ENCODE measurements at regions not wholly inside any gene's neighbourhood (a gene's known extent, or its start where the extent isn't known, plus 50 kb on each side); places are given as distances from the start of the nearest gene placed in this dataset.

DNA sequence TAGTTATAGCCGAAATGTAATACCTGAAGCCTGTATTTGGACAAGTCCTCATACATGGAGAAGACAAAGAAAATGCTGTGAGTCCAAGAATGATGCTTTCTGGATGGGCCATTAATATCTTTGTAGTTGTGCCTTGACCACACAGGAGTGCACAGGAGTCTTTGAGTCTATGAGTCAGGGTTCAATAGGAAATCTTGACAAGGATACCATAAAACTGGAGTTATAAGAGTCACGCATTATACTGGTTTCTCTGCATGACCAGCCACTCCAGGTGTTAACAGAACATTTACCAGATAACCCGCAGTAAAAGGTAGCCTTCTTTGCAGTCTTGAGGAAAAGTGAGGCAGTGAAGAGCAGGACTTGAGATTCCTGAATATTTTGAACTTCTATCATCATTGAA, 464.6 kb upstream of the PKN2 start:
- Histone ChIP-seq H3K4me1 (ENCODE audit: control insufficient read depth, insufficient read depth, low read depth, low read length) (no peaks in the 10 kb centered on the region), H3K36me3 (ENCODE audit: control insufficient read depth in 1 of 2, insufficient read depth in 2 of 2, low read depth in 1 of 2, low read length in 2 of 2) (no peaks in the 10 kb centered on the region)
- WGBS: 67% methylated on average over 2 of the region's 3 CpGs

DNA sequence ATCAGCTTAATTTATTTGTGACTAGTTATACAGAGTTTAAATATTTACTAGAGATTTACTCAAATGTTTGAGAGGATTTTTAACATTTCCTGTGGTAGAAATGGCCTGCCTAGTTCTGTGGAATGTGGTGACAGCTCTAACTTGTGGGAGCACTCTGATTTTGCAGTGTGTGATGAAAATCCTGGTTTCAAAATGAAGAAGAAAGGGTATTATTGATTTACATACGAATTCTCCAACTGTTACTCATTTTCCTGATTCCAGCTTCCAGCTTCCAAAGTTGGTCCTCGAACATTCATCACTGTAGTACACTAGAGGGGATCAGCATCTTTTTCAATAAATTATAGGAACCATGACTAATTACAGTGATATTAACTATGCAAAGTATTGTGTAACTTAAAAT, 462.7 kb upstream of the PKN2 start:
- Histone ChIP-seq H3K4me2 (ENCODE audit: low read length, poor library complexity, severe bottlenecking) (no peak overlapping the region), H3K4me1 (ENCODE audit: control insufficient read depth, insufficient read depth, low read depth, low read length) (no peaks in the 10 kb centered on the region), H3K14ac (ENCODE audit: low read length in 2 of 2) (no peak overlapping the region), H4K8ac (ENCODE audit: low read length) (no peak overlapping the region), H2AFZ (ENCODE audit: low read depth, low read length) (no peak overlapping the region), H2BK12ac (ENCODE audit: low read length in 2 of 2) (no peak overlapping the region), H2BK15ac (ENCODE audit: low read depth, poor library complexity, severe bottlenecking) (no peak overlapping the region), H3K27ac (ENCODE audit: low read length, poor library complexity, severe bottlenecking) (no peak overlapping the region), H3K9me3 (ENCODE audit: control insufficient read depth, low read length) (no peaks in the 10 kb centered on the region), H3K27me3 (ENCODE audit: control insufficient read depth in 1 of 2, insufficient read depth in 1 of 2, low read length in 2 of 2) (no peaks in the 10 kb centered on the region), H3K18ac (ENCODE audit: low read depth in 1 of 2, low read length in 2 of 2) (no peak overlapping the region), H2AK5ac (ENCODE audit: low read length, severe bottlenecking) (no peak overlapping the region), H3K79me1 (replicated peaks; ENCODE audit: low read length, poor library complexity, severe bottlenecking) (no peaks in the 10 kb centered on the region), H3K23ac (ENCODE audit: low read length in 2 of 2) (no peak overlapping the region), H2BK120ac (ENCODE audit: low read depth, low read length) (no peak overlapping the region), H2BK5ac (ENCODE audit: low read depth, low read length, poor library complexity, severe bottlenecking) (no peak overlapping the region), H4K91ac (ENCODE audit: low read length) (no peak overlapping the region), H3K9ac (ENCODE audit: low read length) (no peak overlapping the region), H3K36me3 (ENCODE audit: control insufficient read depth in 1 of 2, insufficient read depth in 2 of 2, low read depth in 1 of 2, low read length in 2 of 2) (no peaks in the 10 kb centered on the region), H3K4ac (ENCODE audit: low read depth in 1 of 2, low read length in 2 of 2) (no peak overlapping the region), H3K4me3 (ENCODE audit: insufficient read depth in 1 of 2, low read depth in 1 of 2, low read length in 2 of 2) (no peak overlapping the region)
- DNase-seq: no peak
- WGBS: 86% methylated on average over 1 of the region's 2 CpGs

More for the DNA sequence above, 464.6 kb upstream of the PKN2 start:
- Histone ChIP-seq H3K23ac (ENCODE audit: low read length in 2 of 2) (no peak overlapping the region), H2BK120ac (ENCODE audit: low read depth, low read length) (no peak overlapping the region), H4K91ac (ENCODE audit: low read length) (no peak overlapping the region), H3K18ac (ENCODE audit: low read depth in 1 of 2, low read length in 2 of 2) (no peak overlapping the region), H3K79me1 (replicated peaks; ENCODE audit: low read length, poor library complexity, severe bottlenecking) (no peaks in the 10 kb centered on the region), H3K9me3 (ENCODE audit: control insufficient read depth, low read length) (no peaks in the 10 kb centered on the region), H2BK12ac (ENCODE audit: low read length in 2 of 2) (no peak overlapping the region), H3K4me2 (ENCODE audit: low read length, poor library complexity, severe bottlenecking) (no peak overlapping the region), H4K8ac (ENCODE audit: low read length) (no peak overlapping the region), H2AFZ (ENCODE audit: low read depth, low read length) (no peak overlapping the region), H2BK15ac (ENCODE audit: low read depth, poor library complexity, severe bottlenecking) (no peak overlapping the region), H3K27ac (ENCODE audit: low read length, poor library complexity, severe bottlenecking) (no peak overlapping the region), H3K27me3 (ENCODE audit: control insufficient read depth in 1 of 2, insufficient read depth in 1 of 2, low read length in 2 of 2) (no peaks in the 10 kb centered on the region), H2AK5ac (ENCODE audit: low read length, severe bottlenecking) (no peak overlapping the region), H3K14ac (ENCODE audit: low read length in 2 of 2) (no peak overlapping the region), H2BK5ac (ENCODE audit: low read depth, low read length, poor library complexity, severe bottlenecking) (no peak overlapping the region), H3K9ac (ENCODE audit: low read length) (no peak overlapping the region), H3K4me3 (ENCODE audit: insufficient read depth in 1 of 2, low read depth in 1 of 2, low read length in 2 of 2) (no peak overlapping the region), H3K4ac (ENCODE audit: low read depth in 1 of 2, low read length in 2 of 2) (no peak overlapping the region)
- DNase-seq: no peak

DNA sequence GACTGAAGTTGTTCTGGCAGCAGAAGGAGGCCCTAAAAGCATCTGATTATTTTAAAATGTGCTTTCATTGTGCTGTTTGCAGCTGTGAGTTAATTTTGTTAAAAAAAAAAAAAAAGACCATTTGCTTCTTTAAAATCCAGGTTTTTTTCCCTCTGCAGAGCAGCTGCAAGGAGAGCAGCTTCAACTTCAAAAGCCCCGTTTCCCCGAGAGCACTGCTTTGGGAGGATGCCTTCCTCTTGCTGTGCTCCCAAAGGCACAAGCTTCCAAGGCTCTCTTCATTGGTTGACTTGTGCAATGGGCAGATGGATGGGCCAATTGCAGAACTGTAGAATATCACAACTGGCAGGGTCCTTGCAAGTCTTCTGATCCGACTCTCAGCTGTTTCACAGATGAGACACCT, 459.2 kb upstream of the PKN2 start:
- Histone ChIP-seq H3K4ac (ENCODE audit: low read depth in 1 of 2, low read length in 2 of 2) (no peak overlapping the region), H3K79me1 (replicated peaks; ENCODE audit: low read length, poor library complexity, severe bottlenecking) (no peaks in the 10 kb centered on the region)

DNA sequence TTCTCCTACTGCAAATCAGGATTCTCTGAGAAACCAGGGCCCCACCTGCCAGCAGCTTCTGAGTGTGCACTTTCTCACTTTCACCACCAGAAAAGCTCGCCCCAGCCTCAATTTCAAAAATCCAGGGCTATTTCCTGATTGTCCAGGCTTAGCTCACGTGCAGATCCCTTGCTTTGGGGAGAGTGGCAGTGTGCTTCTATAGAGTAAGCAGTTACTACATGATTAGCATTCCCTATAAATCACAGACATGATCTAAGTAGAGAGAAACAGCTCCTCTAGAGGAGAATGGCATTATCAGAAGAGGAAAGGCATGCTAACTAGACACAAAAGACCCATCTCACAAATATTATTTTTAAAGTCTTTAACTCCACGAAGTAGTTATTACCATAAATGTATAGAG, 456.0 kb upstream of the PKN2 start:
- no peak overlapping the region for H3K14ac ChIP-seq (ENCODE audit: low read length in 2 of 2)
- H3K27me3 ChIP-seq (ENCODE audit: control insufficient read depth in 1 of 2, insufficient read depth in 1 of 2, low read length in 2 of 2): no peaks in the 10 kb centered on the region
- H3K4me2 ChIP-seq (ENCODE audit: low read length, poor library complexity, severe bottlenecking): no peak overlapping the region
- no peak overlapping the region for H3K9ac ChIP-seq (ENCODE audit: low read length)
- DNase-seq: no peak
- H3K23ac ChIP-seq (ENCODE audit: low read length in 2 of 2): no peak overlapping the region
- H3K4me3 ChIP-seq (ENCODE audit: insufficient read depth in 1 of 2, low read depth in 1 of 2, low read length in 2 of 2): no peak overlapping the region
- no peak overlapping the region for H3K4ac ChIP-seq (ENCODE audit: low read depth in 1 of 2, low read length in 2 of 2)
- H3K9me3 ChIP-seq (ENCODE audit: control insufficient read depth, low read length): no peaks in the 10 kb centered on the region
- no peak overlapping the region for H3K27ac ChIP-seq (ENCODE audit: low read length, poor library complexity, severe bottlenecking)
- H2BK120ac ChIP-seq (ENCODE audit: low read depth, low read length): no peak overlapping the region
- no peaks in the 10 kb centered on the region for H3K4me1 ChIP-seq (ENCODE audit: control insufficient read depth, insufficient read depth, low read depth, low read length)
- H3K36me3 ChIP-seq (ENCODE audit: control insufficient read depth in 1 of 2, insufficient read depth in 2 of 2, low read depth in 1 of 2, low read length in 2 of 2): no peaks in the 10 kb centered on the region
- WGBS: no CpG with 5 or more reads among the region's 3 CpGs
- no peak overlapping the region for H2AFZ ChIP-seq (ENCODE audit: low read depth, low read length)
- H4K91ac ChIP-seq (ENCODE audit: low read length): no peak overlapping the region
- no peak overlapping the region for H2AK5ac ChIP-seq (ENCODE audit: low read length, severe bottlenecking)
- no peak overlapping the region for H2BK15ac ChIP-seq (ENCODE audit: low read depth, poor library complexity, severe bottlenecking)
- no peak overlapping the region for H2BK5ac ChIP-seq (ENCODE audit: low read depth, low read length, poor library complexity, severe bottlenecking)
- H4K8ac ChIP-seq (ENCODE audit: low read length): no peak overlapping the region
- no peaks in the 10 kb centered on the region for H3K79me1 ChIP-seq (replicated peaks; ENCODE audit: low read length, poor library complexity, severe bottlenecking)
- H3K18ac ChIP-seq (ENCODE audit: low read depth in 1 of 2, low read length in 2 of 2): no peak overlapping the region
- H2BK12ac ChIP-seq (ENCODE audit: low read length in 2 of 2): no peak overlapping the region

More for the DNA sequence above, 459.2 kb upstream of the PKN2 start:
- no peaks in the 10 kb centered on the region for H3K36me3 ChIP-seq (ENCODE audit: control insufficient read depth in 1 of 2, insufficient read depth in 2 of 2, low read depth in 1 of 2, low read length in 2 of 2)
- no peak overlapping the region for H2AFZ ChIP-seq (ENCODE audit: low read depth, low read length)
- H3K23ac ChIP-seq (ENCODE audit: low read length in 2 of 2): no peak overlapping the region
- no peak overlapping the region for H2BK12ac ChIP-seq (ENCODE audit: low read length in 2 of 2)
- no peak for DNase-seq
- no peak overlapping the region for H4K8ac ChIP-seq (ENCODE audit: low read length)
- no peak overlapping the region for H3K18ac ChIP-seq (ENCODE audit: low read depth in 1 of 2, low read length in 2 of 2)
- no peak overlapping the region for H2BK5ac ChIP-seq (ENCODE audit: low read depth, low read length, poor library complexity, severe bottlenecking)
- H2BK120ac ChIP-seq (ENCODE audit: low read depth, low read length): no peak overlapping the region
- no peak overlapping the region for H3K14ac ChIP-seq (ENCODE audit: low read length in 2 of 2)
- no peaks in the 10 kb centered on the region for H3K27me3 ChIP-seq (ENCODE audit: control insufficient read depth in 1 of 2, insufficient read depth in 1 of 2, low read length in 2 of 2)
- WGBS: 87% methylated on average over 3 of the region's 3 CpGs
- H3K4me1 ChIP-seq (ENCODE audit: control insufficient read depth, insufficient read depth, low read depth, low read length): no peaks in the 10 kb centered on the region
- no peak overlapping the region for H4K91ac ChIP-seq (ENCODE audit: low read length)
- H3K9ac ChIP-seq (ENCODE audit: low read length): no peak overlapping the region
- no peak overlapping the region for H3K4me3 ChIP-seq (ENCODE audit: insufficient read depth in 1 of 2, low read depth in 1 of 2, low read length in 2 of 2)
- no peak overlapping the region for H2AK5ac ChIP-seq (ENCODE audit: low read length, severe bottlenecking)
- no peak overlapping the region for H3K4me2 ChIP-seq (ENCODE audit: low read length, poor library complexity, severe bottlenecking)
- H3K27ac ChIP-seq (ENCODE audit: low read length, poor library complexity, severe bottlenecking): no peak overlapping the region
- H2BK15ac ChIP-seq (ENCODE audit: low read depth, poor library complexity, severe bottlenecking): no peak overlapping the region
- H3K9me3 ChIP-seq (ENCODE audit: control insufficient read depth, low read length): no peaks in the 10 kb centered on the region
